ENCODE measurements at regions not wholly inside any gene's neighbourhood (a gene's known extent, or its start where the extent isn't known, plus 50 kb on each side); places are given as distances from the start of the nearest gene placed in this dataset.

DNA sequence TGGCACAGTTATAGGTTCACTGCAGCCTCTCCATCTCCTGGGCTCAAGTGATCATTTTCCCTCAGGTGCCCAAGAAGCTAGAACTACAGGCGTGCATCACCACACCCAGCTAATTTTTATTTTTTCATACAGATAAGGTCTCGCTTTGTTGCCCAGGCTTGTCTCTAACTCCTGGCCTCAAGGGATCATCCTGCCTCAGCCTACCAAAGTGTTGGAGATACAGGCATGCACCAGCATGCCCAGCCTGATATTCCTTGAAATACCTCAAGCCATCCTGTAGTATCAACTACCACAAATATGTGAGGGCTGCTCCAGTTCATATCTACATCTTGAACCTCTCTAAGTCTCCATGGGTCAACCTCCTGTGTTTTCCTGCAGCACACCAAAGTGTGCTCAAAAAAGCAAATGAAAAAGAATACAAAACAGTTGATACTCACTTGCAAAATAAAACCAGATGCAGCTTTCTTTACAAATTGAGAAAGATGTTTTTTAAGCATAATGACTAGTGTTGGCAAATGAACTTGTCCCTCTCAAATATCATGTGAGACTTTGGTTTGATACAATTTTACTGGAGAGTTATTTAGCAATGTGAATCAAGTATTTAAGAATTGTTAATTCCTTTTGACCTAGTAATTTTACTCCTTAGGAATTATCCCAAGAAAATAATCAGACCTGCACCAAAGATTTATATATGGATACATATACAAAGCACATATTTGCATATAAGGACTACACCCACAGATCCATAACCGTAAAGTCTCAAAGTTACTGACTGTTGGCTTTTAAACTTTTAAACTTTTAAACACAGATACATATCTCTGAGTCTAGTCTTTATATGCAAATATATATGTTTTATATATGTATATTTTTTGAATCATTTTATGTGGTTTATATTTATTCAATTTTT, 197.7 kb downstream of the NRIP1 start:
- Histone ChIP-seq H3K27me3 (ENCODE audit: control insufficient read depth, extremely low read depth, insufficient read depth, low read length) (no peaks in the 10 kb centered on the region), H3K4me2 (ENCODE audit: control insufficient read depth, extremely low read depth, insufficient read depth, low read depth, low read length) (no peak overlapping the region), H3K9me1 (ENCODE audit: control insufficient read depth, extremely low read depth, insufficient read depth, low read length) (peaks cover 3% of the 10 kb centered on the region), H3K79me2 (ENCODE audit: control insufficient read depth, insufficient read depth, low read length) (no peaks in the 10 kb centered on the region), H3K9ac (ENCODE audit: control insufficient read depth, extremely low read depth, insufficient read depth, low read length) (no peak overlapping the region), H4K20me1 (ENCODE audit: control insufficient read depth, extremely low read depth, insufficient read depth, low read length) (no peaks in the 10 kb centered on the region), H3K4me1 (ENCODE audit: control insufficient read depth, extremely low read depth, insufficient read depth, low read length) (peaks cover 21% of the 10 kb centered on the region), H3K4me3 (ENCODE audit: control insufficient read depth in 2 of 3, extremely low read depth in 1 of 3, insufficient read depth in 2 of 3, low read depth in 1 of 3, low read length in 3 of 3) (no peak overlapping the region), H2AFZ (ENCODE audit: control insufficient read depth, low read length) (no peak overlapping the region), H3K9me3 (ENCODE audit: control insufficient read depth, low read depth, low read length) (no peaks in the 10 kb centered on the region), H3K36me3 (ENCODE audit: control insufficient read depth in 2 of 2, extremely low read depth in 1 of 2, insufficient read depth in 2 of 2, low read length in 2 of 2) (no peaks in the 10 kb centered on the region), H3K27ac (ENCODE audit: control insufficient read depth, insufficient read depth, low read length) (no peak overlapping the region)
- dilution Hi-C loops (cut with MboI; ENCODE audit: extremely low pct_ligation_motif_present, low sequenced_read_pairs): no loop called here
- TF ChIP-seq EZH2 (IDR thresholded peaks at IDR 0.05; ENCODE audit: low read length): no peak
- TF ChIP-seq, protein P1, sequence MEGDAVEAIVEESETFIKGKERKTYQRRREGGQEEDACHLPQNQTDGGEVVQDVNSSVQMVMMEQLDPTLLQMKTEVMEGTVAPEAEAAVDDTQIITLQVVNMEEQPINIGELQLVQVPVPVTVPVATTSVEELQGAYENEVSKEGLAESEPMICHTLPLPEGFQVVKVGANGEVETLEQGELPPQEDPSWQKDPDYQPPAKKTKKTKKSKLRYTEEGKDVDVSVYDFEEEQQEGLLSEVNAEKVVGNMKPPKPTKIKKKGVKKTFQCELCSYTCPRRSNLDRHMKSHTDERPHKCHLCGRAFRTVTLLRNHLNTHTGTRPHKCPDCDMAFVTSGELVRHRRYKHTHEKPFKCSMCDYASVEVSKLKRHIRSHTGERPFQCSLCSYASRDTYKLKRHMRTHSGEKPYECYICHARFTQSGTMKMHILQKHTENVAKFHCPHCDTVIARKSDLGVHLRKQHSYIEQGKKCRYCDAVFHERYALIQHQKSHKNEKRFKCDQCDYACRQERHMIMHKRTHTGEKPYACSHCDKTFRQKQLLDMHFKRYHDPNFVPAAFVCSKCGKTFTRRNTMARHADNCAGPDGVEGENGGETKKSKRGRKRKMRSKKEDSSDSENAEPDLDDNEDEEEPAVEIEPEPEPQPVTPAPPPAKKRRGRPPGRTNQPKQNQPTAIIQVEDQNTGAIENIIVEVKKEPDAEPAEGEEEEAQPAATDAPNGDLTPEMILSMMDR (optimal IDR thresholded peaks at IDR 0.05 in 1 of 3, IDR thresholded peaks at IDR 0.05 in 1 of 3, conservative IDR thresholded peaks at IDR 0.05 in 1 of 3; ENCODE audit: extremely low read depth in 1 of 3, insufficient read depth in 2 of 3, low read length in 3 of 3): no peak
- DNase-seq (ENCODE audit: low read depth, low spot score) (peak; percentile 57), FAIRE-seq (peak; percentile 81)

DNA sequence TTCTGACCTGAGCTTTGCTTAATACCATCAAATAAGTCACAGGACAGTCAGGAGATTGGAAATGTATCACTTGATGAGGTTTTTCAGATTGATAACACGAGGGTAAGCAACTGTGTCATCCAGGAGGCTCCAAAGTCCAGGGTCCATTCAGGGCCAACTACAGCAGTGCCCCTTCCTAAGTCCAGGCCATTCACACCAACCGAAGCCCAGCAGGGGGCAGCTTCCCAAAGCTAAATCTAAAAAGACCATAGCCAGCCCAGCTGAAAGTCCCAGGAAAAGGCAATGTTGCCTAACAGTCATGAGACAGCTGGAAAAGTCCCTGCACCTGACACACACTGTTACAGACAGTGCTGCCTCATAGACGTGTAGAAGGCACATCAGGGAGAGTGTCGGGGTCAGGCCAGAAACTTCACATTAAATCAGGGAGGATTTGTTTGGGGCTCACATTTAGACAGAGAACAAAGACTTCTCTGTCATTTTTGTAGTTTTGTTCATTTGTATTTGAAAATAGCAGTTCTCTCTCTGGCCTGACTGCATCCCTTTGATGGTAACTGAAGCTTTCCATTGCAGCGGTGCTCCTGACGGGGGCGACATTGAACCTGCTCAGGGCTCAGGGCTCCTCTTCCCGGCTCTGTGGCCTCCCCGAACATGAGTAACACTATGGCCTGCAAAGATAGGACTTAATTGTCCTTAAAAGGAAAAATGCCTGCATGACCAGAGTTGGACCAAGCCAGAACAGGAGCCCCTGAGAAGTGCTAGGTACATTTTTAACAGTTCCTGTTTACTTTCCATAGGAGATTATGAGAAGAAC, 200.4 kb downstream of the NRIP1 start:
- Histone ChIP-seq H3K27me3 (ENCODE audit: control insufficient read depth, extremely low read depth, insufficient read depth, low read length) (no peaks in the 10 kb centered on the region), H3K4me3 (ENCODE audit: control insufficient read depth in 2 of 3, extremely low read depth in 1 of 3, insufficient read depth in 2 of 3, low read depth in 1 of 3, low read length in 3 of 3) (no peak overlapping the region), H3K9me1 (ENCODE audit: control insufficient read depth, extremely low read depth, insufficient read depth, low read length) (peaks cover 3% of the 10 kb centered on the region), H3K4me1 (ENCODE audit: control insufficient read depth, extremely low read depth, insufficient read depth, low read length) (peaks cover 12% of the 10 kb centered on the region), H3K79me2 (ENCODE audit: control insufficient read depth, insufficient read depth, low read length) (no peaks in the 10 kb centered on the region), H2AFZ (ENCODE audit: control insufficient read depth, low read length) (no peak overlapping the region), H3K4me2 (ENCODE audit: control insufficient read depth, extremely low read depth, insufficient read depth, low read depth, low read length) (no peak overlapping the region), H4K20me1 (ENCODE audit: control insufficient read depth, extremely low read depth, insufficient read depth, low read length) (no peaks in the 10 kb centered on the region), H3K27ac (ENCODE audit: control insufficient read depth, insufficient read depth, low read length) (no peak overlapping the region), H3K36me3 (ENCODE audit: control insufficient read depth in 2 of 2, extremely low read depth in 1 of 2, insufficient read depth in 2 of 2, low read length in 2 of 2) (no peaks in the 10 kb centered on the region), H3K9me3 (ENCODE audit: control insufficient read depth, low read depth, low read length) (no peaks in the 10 kb centered on the region), H3K9ac (ENCODE audit: control insufficient read depth, extremely low read depth, insufficient read depth, low read length) (no peak overlapping the region)
- dilution Hi-C loops (cut with MboI; ENCODE audit: extremely low pct_ligation_motif_present, low sequenced_read_pairs): no loop called here
- TF ChIP-seq, protein P1 (optimal IDR thresholded peaks at IDR 0.05 in 1 of 3, IDR thresholded peaks at IDR 0.05 in 1 of 3, conservative IDR thresholded peaks at IDR 0.05 in 1 of 3; ENCODE audit: extremely low read depth in 1 of 3, insufficient read depth in 2 of 3, low read length in 3 of 3): peak; percentile 37 to 73 (median 44)
- no peak for TF ChIP-seq EZH2 (IDR thresholded peaks at IDR 0.05; ENCODE audit: low read length)
- FAIRE-seq: no peak
- no peak for DNase-seq (ENCODE audit: low read depth, low spot score)
